HepG2 (cell line): ENCODE measurements at regions not wholly inside any gene's neighbourhood (a gene's known extent, or its start where the extent isn't known, plus 50 kb on each side); places are given as distances from the start of the nearest gene placed in this dataset.

ENCODE experiments used
- ATAC-seq: fragments of 200-7000 bp; cut with Tn5 transposase; 3 replicates; pipeline ENCODE4 v1.9.1; 2020; ENCODE audit warnings: mild to moderate bottlenecking, moderate library complexity
- BruUV-seq: library from RNA; stranded (reverse); fragments of 400-500 nt; replicated peaks from 2 replicates; lab custom pipeline; 2021; lab: Mats Ljungman, UMichigan
- CTCF ChIA-PET: fragments of 300-600 bp; formaldehyde crosslinking; extraction: SDS; loops from one replicate; lab custom pipeline; 2021; ENCODE audit warnings: low total read pairs, inconsistent platforms, low intra/inter-chr PET ratio; lab: Yijun Ruan, JAX
- POLR2A ChIA-PET: fragments of 350-600 bp; sonication (Branson Sonifier 250); formaldehyde crosslinking; loops from one replicate; lab custom pipeline; 2020; ENCODE audit warnings: antibody characterized with exemption, inconsistent platforms; lab: Yijun Ruan, JAX
- DNase-seq: peaks from one replicate; pipeline ENCODE4 v3.0.0-alpha.2; 2015; ENCODE audit warnings: low spot score
- FAIRE-seq: peaks from 3 replicates; lab custom pipeline; 2011; peaks lifted over from hg19 to GRCh38; lab: Jason Lieb, UNC
- H2AFZ ChIP-seq: one replicate; pipeline ENCODE4 v1.6.1; 2011; ENCODE audit warnings: low read length, inconsistent platforms
- H3K27ac ChIP-seq: fragments of 300-600 bp; 3 replicates; pipeline ENCODE4 v1.8.0; 2011; ENCODE audit warnings: mixed run types, mild to moderate bottlenecking, mixed read lengths, low read length, inconsistent platforms; ENCODE audit not compliant: insufficient read depth; ENCODE audit errors: extremely low read length
- H3K27me3 ChIP-seq, 2 experiments: fragments of 200-600 bp in 1 of 2; 2 replicates in 1 of 2; 3 replicates in 1 of 2; pipeline versions ENCODE4 v1.6.0 to v1.8.0; 2011; ENCODE audit warnings: low read length in 2 of 2, mild to moderate bottlenecking in 2 of 2, moderate library complexity in 2 of 2, inconsistent platforms in 1 of 2; ENCODE audit not compliant: insufficient read depth in 2 of 2, control insufficient read depth in 1 of 2
- H3K36me3 ChIP-seq, 2 experiments: fragments of 200-600 bp in 1 of 2; replicated peaks in 1 of 2; 2 replicates in 1 of 2; 3 replicates in 1 of 2; pipeline versions ENCODE4 v1.5.1 to v1.8.0; 2011; ENCODE audit warnings: low read length in 2 of 2, inconsistent platforms in 1 of 2; ENCODE audit not compliant: insufficient read depth in 2 of 2, control insufficient read depth in 1 of 2
- H3K4me1 ChIP-seq: 2 replicates; pipeline ENCODE4 v1.5.1; 2012; ENCODE audit warnings: low read length, inconsistent platforms; ENCODE audit not compliant: insufficient read depth
- H3K4me2 ChIP-seq: 2 replicates; pipeline ENCODE4 v1.6.0; 2011; ENCODE audit warnings: low read depth, low read length, inconsistent platforms
- H3K4me3 ChIP-seq, 3 experiments: fragments of 200-600 bp in 1 of 3; sonication (generic), shearing (Covaris generic) in 1 of 3; replicated peaks in 1 of 3; 2 replicates each; pipeline ENCODE4 v1.5.1; 2011 to 2016; ENCODE audit warnings: low read length in 3 of 3, inconsistent platforms in 2 of 3, low read depth in 2 of 3, mild to moderate bottlenecking in 2 of 3, control low read depth in 1 of 3, mixed read lengths in 1 of 3; ENCODE audit not compliant: insufficient read depth in 1 of 3
- H3K79me2 ChIP-seq: one replicate; pipeline ENCODE4 v1.6.1; 2011; ENCODE audit warnings: low read length, inconsistent platforms; ENCODE audit not compliant: insufficient read depth
- H3K9ac ChIP-seq: 2 replicates; pipeline ENCODE4 v1.6.0; 2011; ENCODE audit warnings: mild to moderate bottlenecking, low read depth, low read length, inconsistent platforms; ENCODE audit not compliant: insufficient read depth
- H3K9me3 ChIP-seq: 2 replicates; pipeline ENCODE4 v1.5.1; 2012; ENCODE audit warnings: mild to moderate bottlenecking, low read length
- H4K20me1 ChIP-seq: 2 replicates; pipeline ENCODE4 v1.6.0; 2011; ENCODE audit warnings: inconsistent platforms, mild to moderate bottlenecking, low read length, moderate library complexity; ENCODE audit not compliant: insufficient read depth
- CCDC6 ChIP-seq: sonication (generic); formaldehyde crosslinking; IDR thresholded peaks from 2 replicates; pipeline ENCODE4 v1.8.1; 2022; ENCODE audit warnings: mild to moderate bottlenecking, missing genetic modification reagents, moderate library complexity
- MEF2D ChIP-seq: sonication (generic); formaldehyde crosslinking; IDR thresholded peaks from 2 replicates; pipeline ENCODE4 v1.5.1; 2020; ENCODE audit warnings: mild to moderate bottlenecking, missing genetic modification reagents
- NFIC ChIP-seq: IDR thresholded peaks from 2 replicates; pipeline ENCODE4 v1.6.1; 2012; ENCODE audit warnings: mild to moderate bottlenecking, low read length, inconsistent platforms
- PLRG1 ChIP-seq: fragments of 450-650 bp; conservative IDR thresholded peaks from 2 replicates; pipeline ENCODE4 v1.6.1; 2016
- SMAD9 ChIP-seq: sonication (generic); formaldehyde crosslinking; IDR thresholded peaks from 2 replicates; pipeline ENCODE4 v1.5.1; 2020; ENCODE audit warnings: mild to moderate bottlenecking, missing genetic modification reagents
- SNAPC2 ChIP-seq: sonication (generic); formaldehyde crosslinking; IDR thresholded peaks from 2 replicates; pipeline ENCODE4 v1.8.1; 2022; ENCODE audit warnings: mild to moderate bottlenecking, missing genetic modification reagents
- SRF ChIP-seq: IDR thresholded peaks from 2 replicates; pipeline ENCODE4 v1.6.1; 2011; ENCODE audit warnings: mild to moderate bottlenecking, low read depth, low read length, moderate library complexity
- SRY ChIP-seq: sonication (generic); formaldehyde crosslinking; IDR thresholded peaks from 2 replicates; pipeline ENCODE4 v1.8.0; 2022; ENCODE audit warnings: mild to moderate bottlenecking, missing genetic modification reagents
- SSRP1 ChIP-seq: IDR thresholded peaks from 2 replicates; pipeline ENCODE4 v1.6.1; 2016; ENCODE audit warnings: control low read depth
- TAF15 ChIP-seq: fragments of 200-400 bp; formaldehyde crosslinking; IDR thresholded peaks from one replicate; pipeline ENCODE4 v1.6.1; 2018; ENCODE audit warnings: mild to moderate bottlenecking, low read depth, low read length; ENCODE audit not compliant: poor library complexity, severe bottlenecking
- TARDBP ChIP-seq: sonication (generic); formaldehyde crosslinking; IDR thresholded peaks from 2 replicates; pipeline ENCODE4 v1.8.0; 2022; ENCODE audit warnings: mild to moderate bottlenecking, missing genetic modification reagents
- ZFX ChIP-seq: sonication (generic); formaldehyde crosslinking; IDR thresholded peaks from 2 replicates; pipeline ENCODE4 v1.4.0; 2020; ENCODE audit warnings: mild to moderate bottlenecking, low read depth, missing genetic modification reagents, moderate library complexity
- ZNF678 ChIP-seq: sonication (generic); formaldehyde crosslinking; IDR thresholded peaks from 2 replicates; pipeline ENCODE4 v1.4.0; 2020; ENCODE audit warnings: mild to moderate bottlenecking, missing genetic modification reagents
- WGBS: methylation state at CpG from one replicate; pipeline ENCODE4 v1.1.6; 2017; ENCODE audit warnings: low lambda C conversion rate; 5-methylcytosine and 5-hydroxymethylcytosine counted together
- in situ Hi-C: cut with HindIII; loops from 2 replicates; pipeline ENCODE4 v1.10.0; 2017; ENCODE audit warnings: low pct_unique_long_range_greater_than_20kb; ENCODE audit not compliant: extremely low pct_ligation_motif_present
- intact Hi-C: fragments of 100-400 bp; cut with micrococcal nuclease; formaldehyde crosslinking; loops from one replicate; pipeline ENCODE4 v1.10.0; 2022; ENCODE audit not compliant: unreplicated experiment
- TF ChIP-seq, protein P1 (sequence below): fragments of 450-650 bp; IDR thresholded peaks from 2 replicates; pipeline ENCODE4 v1.6.1; 2016

DNA sequence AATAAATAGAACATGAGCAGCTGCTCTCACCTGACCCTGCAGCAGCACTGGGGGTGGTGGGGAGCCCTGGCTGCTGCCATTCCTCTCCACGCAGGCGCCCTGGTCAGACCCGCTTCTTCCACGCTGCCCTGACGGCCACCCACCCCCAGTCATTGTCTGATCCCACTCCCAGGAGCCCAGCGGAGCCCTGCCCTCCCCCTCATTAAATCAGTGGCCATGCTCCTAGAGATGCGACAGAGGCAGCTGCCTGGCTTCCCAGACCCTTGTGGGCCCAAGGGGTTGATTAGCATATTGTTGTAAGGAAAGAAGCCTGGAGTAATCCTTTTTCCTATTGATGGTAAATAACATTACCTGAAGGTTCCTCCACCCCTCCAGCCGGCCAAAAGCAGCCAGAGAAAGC is 301.5 kb downstream of the RRAGC start:
- FAIRE-seq (no peak), DNase-seq (no peak), ATAC-seq (no peak)
- Histone ChIP-seq H3K27me3 (peaks cover 3 to 16% of the 10 kb centered on the region in 2 experiments; a peak in 2 of 5 replicates), H3K9ac (no peak overlapping the region), H3K9me3 (no peaks in the 10 kb centered on the region), H3K79me2 (no peaks in the 10 kb centered on the region), H3K36me3 (no peaks in the 10 kb centered on the region), H3K27ac (no peak overlapping the region), H3K4me1 (no peaks in the 10 kb centered on the region), H3K4me2 (no peak overlapping the region), H2AFZ (no peak overlapping the region), H3K4me3 (no peak overlapping the region), H4K20me1 (no peaks in the 10 kb centered on the region)
- CTCF ChIA-PET = no interaction called here
- BruUV-seq = no TSS peak
- WGBS = 35% methylated on average over 7 of the region's 8 CpGs
- intact Hi-C loops (no loop called here), in situ Hi-C loops (no loop called here)
- TF ChIP-seq MEF2D (CRISPR knock-in tag) (no peak), SNAPC2 (CRISPR knock-in tag) (no peak), NFIC (no peak), PLRG1 (no peak), TAF15 (no peak), ZFX (CRISPR knock-in tag) (no peak), SSRP1 (CRISPR knock-in tag) (no peak), SRF (no peak), SRY (CRISPR knock-in tag) (no peak), CCDC6 (no peak), ZNF678 (CRISPR knock-in tag) (no peak), SMAD9 (CRISPR knock-in tag) (no peak), TARDBP (CRISPR knock-in tag) (no peak)
- TF ChIP-seq, protein P1, sequence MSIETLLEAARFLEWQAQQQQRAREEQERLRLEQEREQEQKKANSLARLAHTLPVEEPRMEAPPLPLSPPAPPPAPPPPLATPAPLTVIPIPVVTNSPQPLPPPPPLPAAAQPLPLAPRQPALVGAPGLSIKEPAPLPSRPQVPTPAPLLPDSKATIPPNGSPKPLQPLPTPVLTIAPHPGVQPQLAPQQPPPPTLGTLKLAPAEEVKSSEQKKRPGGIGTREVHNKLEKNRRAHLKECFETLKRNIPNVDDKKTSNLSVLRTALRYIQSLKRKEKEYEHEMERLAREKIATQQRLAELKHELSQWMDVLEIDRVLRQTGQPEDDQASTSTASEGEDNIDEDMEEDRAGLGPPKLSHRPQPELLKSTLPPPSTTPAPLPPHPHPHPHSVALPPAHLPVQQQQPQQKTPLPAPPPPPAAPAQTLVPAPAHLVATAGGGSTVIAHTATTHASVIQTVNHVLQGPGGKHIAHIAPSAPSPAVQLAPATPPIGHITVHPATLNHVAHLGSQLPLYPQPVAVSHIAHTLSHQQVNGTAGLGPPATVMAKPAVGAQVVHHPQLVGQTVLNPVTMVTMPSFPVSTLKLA = no peak
- POLR2A ChIA-PET = no interaction called here
